GM12874 (cell line): ENCODE measurements at regions not wholly inside any gene's neighbourhood (a gene's known extent, or its start where the extent isn't known, plus 50 kb on each side); places are given as distances from the start of the nearest gene placed in this dataset.

Source experiments
- TF ChIP-seq, protein P1 (sequence below): IDR thresholded peaks from 2 replicates; pipeline ENCODE4 v1.5.1; 2011; ENCODE audit warnings: low read depth, mild to moderate bottlenecking, control low read depth, low read length, moderate library complexity; ENCODE audit not compliant: insufficient read depth

DNA sequence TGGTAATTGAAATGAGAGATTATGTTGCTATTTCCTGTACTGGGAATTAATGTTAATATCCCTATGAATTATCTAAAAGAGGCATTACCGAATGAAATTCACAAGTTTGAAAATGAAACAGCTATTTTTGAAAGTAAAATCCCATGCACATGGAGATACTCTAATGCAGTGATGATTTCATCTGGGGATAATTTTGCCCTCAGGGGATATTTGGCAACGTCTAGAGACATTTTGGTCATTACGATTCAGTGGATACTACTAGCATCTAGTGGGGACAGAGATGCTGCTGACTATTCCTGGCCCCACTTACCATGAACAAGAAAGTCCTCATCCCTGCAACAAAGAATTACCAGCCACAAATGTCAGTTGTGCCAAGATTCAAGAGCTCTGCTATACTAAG is 500.9 kb downstream of the EFNA5 start:
- TF ChIP-seq, protein P1, sequence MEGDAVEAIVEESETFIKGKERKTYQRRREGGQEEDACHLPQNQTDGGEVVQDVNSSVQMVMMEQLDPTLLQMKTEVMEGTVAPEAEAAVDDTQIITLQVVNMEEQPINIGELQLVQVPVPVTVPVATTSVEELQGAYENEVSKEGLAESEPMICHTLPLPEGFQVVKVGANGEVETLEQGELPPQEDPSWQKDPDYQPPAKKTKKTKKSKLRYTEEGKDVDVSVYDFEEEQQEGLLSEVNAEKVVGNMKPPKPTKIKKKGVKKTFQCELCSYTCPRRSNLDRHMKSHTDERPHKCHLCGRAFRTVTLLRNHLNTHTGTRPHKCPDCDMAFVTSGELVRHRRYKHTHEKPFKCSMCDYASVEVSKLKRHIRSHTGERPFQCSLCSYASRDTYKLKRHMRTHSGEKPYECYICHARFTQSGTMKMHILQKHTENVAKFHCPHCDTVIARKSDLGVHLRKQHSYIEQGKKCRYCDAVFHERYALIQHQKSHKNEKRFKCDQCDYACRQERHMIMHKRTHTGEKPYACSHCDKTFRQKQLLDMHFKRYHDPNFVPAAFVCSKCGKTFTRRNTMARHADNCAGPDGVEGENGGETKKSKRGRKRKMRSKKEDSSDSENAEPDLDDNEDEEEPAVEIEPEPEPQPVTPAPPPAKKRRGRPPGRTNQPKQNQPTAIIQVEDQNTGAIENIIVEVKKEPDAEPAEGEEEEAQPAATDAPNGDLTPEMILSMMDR: no peak

DNA sequence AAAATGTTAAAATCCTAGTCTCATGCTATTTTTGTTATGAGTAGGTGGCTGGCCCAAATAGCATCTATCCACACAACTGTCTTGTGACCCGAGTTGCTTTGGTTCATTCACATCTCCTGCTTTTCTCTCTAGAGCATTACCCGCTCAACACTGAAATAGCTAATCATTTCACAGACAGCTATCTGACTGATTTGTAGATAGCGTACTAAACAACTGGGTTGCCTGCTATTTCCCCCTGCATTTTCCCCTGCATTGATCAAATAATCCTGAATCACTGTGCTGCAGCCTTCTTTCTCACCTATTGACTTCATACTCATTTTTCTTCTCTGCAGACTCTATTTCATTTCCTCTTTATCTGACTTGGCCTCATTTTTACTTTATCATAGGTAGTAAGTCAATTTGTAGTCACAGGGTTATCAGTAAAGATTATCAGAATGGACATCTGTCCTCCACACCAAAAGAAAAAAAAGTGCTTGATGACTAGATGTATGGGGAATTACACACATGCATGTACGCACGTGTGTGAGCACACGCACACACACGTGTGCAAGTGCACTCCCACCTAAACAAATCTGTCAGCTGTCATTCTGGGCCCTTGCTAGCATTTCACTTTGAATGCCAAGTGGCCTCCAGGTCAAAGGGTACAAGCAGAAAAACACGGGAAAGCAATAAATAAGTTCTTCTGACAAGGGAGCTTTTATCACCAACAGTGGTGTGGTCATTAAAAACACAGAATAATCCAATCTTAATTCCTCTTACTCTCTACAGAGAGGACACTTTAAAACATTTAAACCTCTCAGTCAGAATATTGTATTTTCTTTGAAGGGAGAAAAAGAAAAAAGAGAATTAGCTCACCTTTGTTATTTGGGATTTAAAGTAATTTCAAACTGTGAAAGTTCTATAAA is 501.6 kb downstream of the EFNA5 start:
- TF ChIP-seq, protein P1: no peak

DNA sequence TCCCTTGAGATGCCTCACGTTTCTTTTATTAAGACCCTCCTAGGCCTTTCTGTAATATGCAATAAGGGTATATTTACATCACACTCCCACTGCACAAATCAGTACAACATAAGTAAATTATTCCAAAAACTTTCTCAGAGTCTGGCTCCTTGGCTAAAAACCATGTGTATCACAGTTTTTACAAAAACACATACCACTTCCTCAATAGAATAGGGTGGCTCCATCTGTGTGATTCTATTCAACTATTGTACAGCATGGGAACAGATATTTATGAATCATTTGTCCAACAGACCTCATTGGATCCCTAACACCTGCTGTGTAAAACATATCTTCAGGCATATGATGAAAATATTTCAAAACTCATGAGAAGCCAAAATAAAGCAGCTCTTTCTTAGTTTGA is 502.7 kb downstream of the EFNA5 start:
- TF ChIP-seq, protein P1: no peak

DNA sequence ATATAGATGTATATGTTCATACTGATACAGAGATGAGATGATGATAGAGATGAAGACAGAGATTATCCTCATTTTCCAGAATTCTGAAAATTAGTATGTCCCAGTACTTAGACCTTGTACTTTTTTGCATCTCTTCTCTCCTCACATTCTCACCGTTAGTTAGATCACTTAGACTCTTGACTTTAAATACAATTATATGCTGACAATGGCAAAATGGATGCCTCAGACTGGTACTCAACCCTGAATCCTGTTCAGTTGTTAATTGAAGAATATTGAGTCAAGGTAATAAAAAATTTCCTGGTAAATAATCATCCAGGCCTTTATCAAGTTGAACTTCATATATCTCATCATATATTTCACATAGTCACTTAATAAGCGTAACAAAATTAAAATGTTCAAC is 505.4 kb downstream of the EFNA5 start:
- TF ChIP-seq, protein P1: no peak

DNA sequence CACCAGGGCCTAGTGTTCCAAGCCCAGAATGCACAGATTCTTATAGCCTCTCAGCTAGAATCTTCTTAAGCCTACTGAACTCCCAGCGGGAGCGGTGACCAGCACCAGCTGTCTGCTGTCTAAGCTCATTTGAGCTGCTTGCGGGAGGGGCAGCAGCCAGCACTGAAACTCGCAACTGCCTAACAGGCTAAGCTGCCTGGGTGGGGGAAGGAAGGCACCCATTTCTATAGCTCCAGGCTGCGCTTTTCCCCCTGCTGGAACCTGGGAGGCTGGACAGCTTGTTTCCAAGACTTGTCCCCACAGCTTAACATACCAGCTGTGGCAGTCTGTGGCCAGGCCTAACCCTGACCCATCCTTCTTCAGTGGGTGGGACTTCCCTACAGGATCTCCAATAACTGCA is 512.9 kb downstream of the EFNA5 start:
- TF ChIP-seq, protein P1: no peak

DNA sequence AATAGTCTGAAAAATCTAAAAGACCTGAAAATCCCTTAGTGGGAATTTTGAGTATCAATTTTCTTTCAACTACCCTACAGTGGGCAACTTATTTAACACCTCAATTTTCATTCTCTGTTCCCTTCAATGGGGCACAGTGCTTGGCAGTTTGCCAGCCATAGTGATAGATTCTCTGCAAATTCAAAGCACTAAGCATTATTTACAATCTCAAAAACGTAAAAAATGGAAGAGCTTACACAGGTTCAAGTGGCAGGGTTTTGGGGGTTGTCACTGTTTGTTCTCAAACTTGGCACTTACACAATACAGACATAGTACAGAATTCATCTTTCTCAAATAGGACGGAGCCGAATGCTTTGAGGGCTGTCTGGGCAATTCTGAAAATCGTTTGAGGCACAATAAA is 515.0 kb downstream of the EFNA5 start:
- TF ChIP-seq, protein P1: no peak

DNA sequence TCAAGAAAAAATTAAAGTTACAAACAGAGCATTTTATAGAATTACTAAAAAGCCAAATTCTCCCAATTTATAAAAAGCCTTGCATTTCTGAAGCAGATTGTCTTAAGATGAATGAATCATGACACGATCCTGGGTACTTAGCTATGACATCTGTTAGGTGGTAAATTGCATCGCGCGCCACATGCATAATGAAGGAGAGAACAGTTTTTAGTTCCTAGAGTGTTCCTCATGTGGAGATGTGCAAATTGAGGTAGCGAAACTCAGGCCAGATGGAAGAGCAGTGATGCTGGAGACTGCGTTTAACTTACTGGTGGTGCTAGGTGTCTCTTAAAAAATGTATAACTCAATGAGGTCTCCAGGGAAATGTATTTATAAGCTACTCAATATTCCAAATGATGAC is 516.1 kb downstream of the EFNA5 start:
- TF ChIP-seq, protein P1: no peak
